Right atrium auricular region (tissue), 2 donors: ENCODE measurements at regions not wholly inside any gene's neighbourhood (a gene's known extent, or its start where the extent isn't known, plus 50 kb on each side); places are given as distances from the start of the nearest gene placed in this dataset.

Experiments used
- DNase-seq: peaks from one replicate; pipeline ENCODE4 v3.0.0-alpha.2; 2019; ENCODE audit warnings: low spot score
- H3K27ac ChIP-seq, 2 donors: fragments of 200-600 bp; sonication (generic); 1 replicate in 1 of 2; 2 replicates in 1 of 2; pipeline ENCODE4 v1.5.1; 2016 to 2019
- H3K27me3 ChIP-seq, 2 donors: fragments of 200-600 bp; sonication (generic); one replicate each; pipeline versions ENCODE4 v1.5.1 to v1.6.0; 2017 to 2019
- H3K36me3 ChIP-seq: fragments of 200-600 bp; sonication (generic); one replicate; pipeline ENCODE4 v1.5.1; 2016
- H3K4me1 ChIP-seq, 2 donors: fragments of 200-600 bp; sonication (generic); one replicate each; pipeline versions ENCODE4 v1.5.1 to v1.6.0; 2017 to 2019
- H3K4me3 ChIP-seq, 2 donors: fragments of 200-600 bp; sonication (generic); 1 replicate in 1 of 2; 2 replicates in 1 of 2; pipeline ENCODE4 v1.5.1; 2017 to 2019; ENCODE audit warnings: mild to moderate bottlenecking in 1 of 2, moderate library complexity in 1 of 2
- H3K9me3 ChIP-seq, 2 donors: fragments of 200-600 bp; sonication (generic); one replicate each; pipeline ENCODE4 v1.5.1; 2019
- TF ChIP-seq, protein P1 (sequence below), 2 donors: fragments of 200-600 bp; sonication (generic); IDR thresholded peaks; one replicate each; pipeline ENCODE4 v1.5.1; 2019; ENCODE audit warnings: antibody characterized with exemption in 2 of 2

DNA sequence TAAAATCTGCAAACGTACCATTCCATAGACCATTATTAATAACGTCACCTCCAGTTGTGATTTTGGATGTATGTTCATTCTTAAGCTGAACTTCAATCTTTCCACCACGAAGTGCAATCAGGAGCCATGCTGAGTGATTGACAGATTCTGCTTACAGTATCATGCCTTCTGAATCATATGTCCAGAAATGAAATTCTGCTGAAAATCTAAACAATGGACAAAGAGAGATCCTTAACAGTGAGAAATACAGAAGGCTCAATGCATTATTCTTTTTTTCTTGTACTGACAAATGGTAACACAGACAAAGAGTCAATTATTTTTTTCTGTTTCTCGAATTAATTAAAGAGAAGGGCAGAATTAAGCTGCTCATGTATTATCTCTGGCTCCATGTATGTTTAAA, 1114.5 kb downstream of the EPHA3 start:
- H3K27ac ChIP-seq = no peak overlapping the region
- H3K27me3 ChIP-seq = no peaks in the 10 kb centered on the region
- TF ChIP-seq, protein P1, sequence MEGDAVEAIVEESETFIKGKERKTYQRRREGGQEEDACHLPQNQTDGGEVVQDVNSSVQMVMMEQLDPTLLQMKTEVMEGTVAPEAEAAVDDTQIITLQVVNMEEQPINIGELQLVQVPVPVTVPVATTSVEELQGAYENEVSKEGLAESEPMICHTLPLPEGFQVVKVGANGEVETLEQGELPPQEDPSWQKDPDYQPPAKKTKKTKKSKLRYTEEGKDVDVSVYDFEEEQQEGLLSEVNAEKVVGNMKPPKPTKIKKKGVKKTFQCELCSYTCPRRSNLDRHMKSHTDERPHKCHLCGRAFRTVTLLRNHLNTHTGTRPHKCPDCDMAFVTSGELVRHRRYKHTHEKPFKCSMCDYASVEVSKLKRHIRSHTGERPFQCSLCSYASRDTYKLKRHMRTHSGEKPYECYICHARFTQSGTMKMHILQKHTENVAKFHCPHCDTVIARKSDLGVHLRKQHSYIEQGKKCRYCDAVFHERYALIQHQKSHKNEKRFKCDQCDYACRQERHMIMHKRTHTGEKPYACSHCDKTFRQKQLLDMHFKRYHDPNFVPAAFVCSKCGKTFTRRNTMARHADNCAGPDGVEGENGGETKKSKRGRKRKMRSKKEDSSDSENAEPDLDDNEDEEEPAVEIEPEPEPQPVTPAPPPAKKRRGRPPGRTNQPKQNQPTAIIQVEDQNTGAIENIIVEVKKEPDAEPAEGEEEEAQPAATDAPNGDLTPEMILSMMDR (IDR thresholded peaks at IDR 0.05) = no peak
- H3K4me1 ChIP-seq = no peaks in the 10 kb centered on the region
- H3K4me3 ChIP-seq = no peak overlapping the region
- peaks cover 0 to 10% of the 10 kb centered on the region in 2 donors for H3K9me3 ChIP-seq
- H3K36me3 ChIP-seq = no peaks in the 10 kb centered on the region
- no peak for DNase-seq

DNA sequence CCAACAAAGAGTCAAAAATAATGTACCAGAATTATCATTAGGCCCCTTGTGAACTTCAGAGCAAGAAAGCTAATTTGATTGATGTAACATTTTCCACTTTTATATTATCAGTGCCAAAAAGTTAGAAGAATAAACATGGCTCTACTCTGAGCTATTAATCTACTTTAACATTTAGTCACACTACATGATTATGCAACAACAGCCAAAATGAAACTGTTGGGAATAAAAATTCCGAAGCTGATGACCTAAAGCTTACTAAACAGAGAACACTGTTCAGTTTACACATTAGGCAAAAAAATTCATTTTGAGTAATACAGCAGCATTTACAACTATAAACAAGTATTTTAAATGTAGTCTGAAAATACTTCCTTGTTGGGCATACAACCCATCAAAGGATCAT, 1134.1 kb downstream of the EPHA3 start:
- Histone ChIP-seq H3K36me3 (no peaks in the 10 kb centered on the region), H3K27ac (no peak overlapping the region), H3K4me1 (no peaks in the 10 kb centered on the region), H3K27me3 (no peaks in the 10 kb centered on the region), H3K9me3 (peaks cover 0 to 11% of the 10 kb centered on the region in 2 donors), H3K4me3 (no peak overlapping the region)
- TF ChIP-seq, protein P1 (IDR thresholded peaks at IDR 0.05) = no peak
- DNase-seq = no peak

DNA sequence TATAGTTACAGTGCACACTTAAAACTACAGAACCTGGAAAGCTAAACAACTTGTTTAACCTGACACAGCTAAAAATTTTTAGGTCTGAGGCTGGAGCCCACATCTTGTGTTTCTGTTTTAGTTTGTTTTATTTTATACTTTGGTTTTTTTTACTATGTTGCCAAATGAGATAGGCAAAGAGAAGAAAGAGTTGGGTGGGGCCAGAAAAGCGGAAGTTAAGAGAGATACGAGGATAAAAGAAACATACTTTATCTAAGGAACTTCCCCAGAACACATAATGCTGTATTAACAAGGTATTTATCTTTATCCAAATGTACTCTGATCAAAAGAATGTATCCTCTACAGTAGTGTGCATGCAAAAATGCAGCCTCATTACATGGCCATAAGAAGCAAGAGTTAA, 1145.7 kb downstream of the EPHA3 start:
- no peaks in the 10 kb centered on the region for H3K9me3 ChIP-seq
- no peak overlapping the region for H3K27ac ChIP-seq
- H3K4me1 ChIP-seq = no peaks in the 10 kb centered on the region
- H3K4me3 ChIP-seq = no peak overlapping the region
- H3K36me3 ChIP-seq = no peaks in the 10 kb centered on the region
- H3K27me3 ChIP-seq = no peaks in the 10 kb centered on the region
- TF ChIP-seq, protein P1 (IDR thresholded peaks at IDR 0.05) = no peak
- DNase-seq = no peak

DNA sequence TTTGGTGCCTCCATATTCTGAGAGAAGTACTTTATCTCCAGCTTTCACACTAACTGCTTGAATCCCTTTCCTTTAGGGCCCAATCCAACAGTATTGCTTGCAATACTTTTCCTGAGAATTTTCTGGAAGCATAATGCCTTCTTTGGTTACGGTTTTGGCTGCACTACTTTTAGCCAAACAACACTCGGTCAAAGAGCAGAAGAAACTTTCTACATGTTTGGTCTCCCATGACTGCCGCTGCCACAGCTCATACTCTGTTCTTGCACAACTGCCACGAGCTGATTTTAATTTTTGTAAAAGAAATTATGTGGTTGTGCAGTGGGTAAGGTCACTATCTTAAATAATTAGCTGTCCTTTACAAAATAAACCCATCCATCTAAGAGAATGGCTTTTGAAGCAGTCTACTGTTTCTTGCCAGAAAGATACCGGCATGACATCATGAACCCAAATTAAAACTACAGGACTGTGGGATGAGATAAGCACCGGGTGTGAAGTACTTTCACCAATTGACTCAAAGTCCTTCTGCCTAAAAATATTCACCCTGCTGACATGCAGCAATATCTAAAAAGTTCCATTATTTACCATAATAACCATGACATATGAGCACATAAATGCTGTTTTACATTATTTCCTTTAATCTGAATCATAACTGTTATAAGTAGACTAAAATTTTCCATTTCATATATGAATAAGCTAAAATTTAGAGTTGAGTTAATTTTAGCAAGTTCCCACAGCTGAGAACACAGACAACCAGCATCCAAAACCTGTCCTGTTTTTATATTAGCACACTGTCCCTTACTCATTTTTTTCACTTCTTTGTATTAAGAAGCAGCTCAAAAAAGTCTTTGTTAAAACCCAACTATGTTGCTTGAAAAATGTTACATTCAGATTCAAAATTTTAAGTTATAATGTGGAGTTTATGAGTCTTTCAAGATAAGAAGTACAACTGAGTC, 1154.3 kb downstream of the EPHA3 start:
- no peak overlapping the region for H3K4me3 ChIP-seq
- TF ChIP-seq, protein P1 (IDR thresholded peaks at IDR 0.05) = no peak
- no peak for DNase-seq
- H3K9me3 ChIP-seq = peaks cover 0 to 27% of the 10 kb centered on the region in 2 donors
- H3K4me1 ChIP-seq = no peaks in the 10 kb centered on the region
- no peaks in the 10 kb centered on the region for H3K27me3 ChIP-seq
- H3K36me3 ChIP-seq = no peaks in the 10 kb centered on the region
- peak overlapping the region; percentile 35 to 54 for H3K27ac ChIP-seq
